ENCODE measurements at regions not wholly inside any gene's neighbourhood (a gene's known extent, or its start where the extent isn't known, plus 50 kb on each side); places are given as distances from the start of the nearest gene placed in this dataset.

DNA sequence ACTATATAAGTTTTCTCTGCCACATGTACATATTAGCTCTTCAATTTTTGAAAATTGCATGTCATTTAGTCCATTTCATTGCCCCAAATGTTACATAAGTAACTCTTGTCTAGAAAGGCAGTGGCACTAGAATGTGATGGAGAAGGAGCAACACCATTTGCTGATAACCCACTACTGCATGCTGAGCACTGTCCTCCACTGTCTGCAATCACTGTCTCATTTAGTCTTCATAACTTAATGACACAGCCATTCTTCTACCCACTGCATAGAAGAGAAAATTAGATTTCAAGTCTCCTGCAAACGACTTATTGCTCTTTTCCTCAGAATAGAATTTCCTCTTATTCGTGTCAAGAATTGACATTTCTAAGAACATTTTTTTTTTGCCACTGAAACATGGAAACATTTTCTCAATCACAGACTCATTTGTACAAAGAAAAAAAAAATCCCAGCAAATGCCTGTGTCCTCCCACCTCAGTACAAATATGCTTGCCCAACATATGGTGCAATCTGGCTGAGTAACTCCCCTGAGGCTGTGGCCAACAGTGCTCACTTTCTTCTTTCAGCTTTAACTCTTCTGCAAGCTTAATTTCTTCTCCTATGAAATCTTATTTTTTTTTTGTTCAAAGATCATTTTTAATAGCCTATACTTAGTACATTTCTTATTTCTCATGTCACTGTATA lies 768.6 kb upstream of the HS6ST1 start:
- Mint-ChIP-seq H3K36me3 (no peaks in the 10 kb centered on the region), H3K27me3 (peaks cover 0 to 3% of the 10 kb centered on the region in 2 donors), H3K9me3 (peaks cover 0 to 2% (median 0%) of the 10 kb centered on the region in 5 donors), H3K4me3 (no peak overlapping the region), H3K4me1 (no peaks in the 10 kb centered on the region), H3K27ac (no peak overlapping the region)
- Histone ChIP-seq H3K27ac (ENCODE audit: low read depth, low read length) (no peak overlapping the region), H3K9me3 (ENCODE audit: low read length) (no peaks in the 10 kb centered on the region), H3K4me3 (ENCODE audit: low read length) (no peak overlapping the region), H3K27me3 (ENCODE audit: insufficient read depth, low read length, poor library complexity, severe bottlenecking) (no peaks in the 10 kb centered on the region), H3K4me1 (ENCODE audit: insufficient read depth, low read length) (no peaks in the 10 kb centered on the region), H3K36me3 (ENCODE audit: insufficient read depth, low read length) (no peaks in the 10 kb centered on the region)
- ChIA-PET POLR2A (no interaction called here), CTCF (no interaction called here)
- no peak for DNase-seq

DNA sequence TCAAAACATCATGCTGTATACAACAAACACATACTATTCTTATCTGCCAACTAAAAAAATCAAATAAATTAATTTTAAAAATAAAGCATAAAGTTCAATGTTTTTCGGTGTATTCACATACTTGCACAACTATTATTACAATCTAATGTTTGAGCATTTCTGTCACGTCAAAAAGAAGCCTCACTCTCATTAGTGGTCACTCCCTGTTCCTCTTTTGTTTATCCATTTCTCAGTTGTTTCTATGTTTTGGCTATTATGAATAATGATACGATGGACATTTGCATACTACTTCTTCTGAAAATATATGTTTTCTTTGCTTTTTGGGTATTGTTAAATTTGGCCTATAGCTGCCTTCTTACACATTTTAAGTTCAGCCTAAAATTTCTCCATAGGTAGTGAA lies 773.0 kb upstream of the HS6ST1 start:
- Histone ChIP-seq H3K27ac (ENCODE audit: low read depth, low read length) (no peak overlapping the region), H3K4me3 (ENCODE audit: low read length) (no peak overlapping the region), H3K27me3 (ENCODE audit: insufficient read depth, low read length, poor library complexity, severe bottlenecking) (no peaks in the 10 kb centered on the region), H3K4me1 (ENCODE audit: insufficient read depth, low read length) (no peaks in the 10 kb centered on the region), H3K36me3 (ENCODE audit: insufficient read depth, low read length) (no peaks in the 10 kb centered on the region), H3K9me3 (ENCODE audit: low read length) (no peaks in the 10 kb centered on the region)
- POLR2A ChIA-PET: no interaction called here
- no peak for DNase-seq
- peaks cover 0 to 3% of the 10 kb centered on the region in 2 donors for H3K27me3 Mint-ChIP-seq
- H3K9me3 Mint-ChIP-seq: peaks cover 0 to 2% (median 0%) of the 10 kb centered on the region in 5 donors
- H3K4me1 Mint-ChIP-seq: no peaks in the 10 kb centered on the region
- H3K27ac Mint-ChIP-seq: no peak overlapping the region
- H3K36me3 Mint-ChIP-seq: no peaks in the 10 kb centered on the region
- CTCF ChIA-PET: no interaction called here
- no peak overlapping the region for H3K4me3 Mint-ChIP-seq

DNA sequence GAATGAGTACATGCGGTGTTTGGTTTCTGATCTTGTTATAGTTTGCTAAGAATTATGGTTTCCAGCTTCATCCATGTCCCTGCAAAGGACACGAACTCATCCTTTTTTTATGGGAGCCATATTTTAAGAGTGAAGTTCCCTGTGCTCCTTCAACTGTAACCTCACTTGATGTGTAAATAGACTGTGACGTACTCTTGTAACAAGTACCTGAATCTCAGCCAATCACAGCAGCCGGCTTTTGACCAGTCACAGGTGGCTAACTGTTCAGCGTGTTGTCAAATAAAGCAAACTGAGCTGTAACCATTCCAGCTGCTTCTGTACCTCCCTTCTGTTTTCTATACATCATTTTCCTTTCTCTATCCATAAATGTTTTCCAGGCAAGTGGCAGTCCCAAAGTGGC lies 774.3 kb upstream of the HS6ST1 start:
- H3K27ac Mint-ChIP-seq: no peak overlapping the region
- H3K27me3 Mint-ChIP-seq: no peaks in the 10 kb centered on the region
- POLR2A ChIA-PET: no interaction called here

GRCh38 chr2:129101186-129101585 lies 782.5 kb upstream of the HS6ST1 start:
- H3K27me3 Mint-ChIP-seq: peaks cover 0 to 4% of the 10 kb centered on the region in 2 donors
- no peaks in the 10 kb centered on the region for H3K4me1 Mint-ChIP-seq
- no peak for DNase-seq
- H3K4me3 Mint-ChIP-seq: no peak overlapping the region
- H3K27ac Mint-ChIP-seq: no peak overlapping the region
- Histone ChIP-seq H3K9me3 (ENCODE audit: low read length) (no peaks in the 10 kb centered on the region), H3K36me3 (ENCODE audit: insufficient read depth, low read length) (no peaks in the 10 kb centered on the region), H3K27me3 (ENCODE audit: insufficient read depth, low read length, poor library complexity, severe bottlenecking) (no peaks in the 10 kb centered on the region), H3K4me3 (ENCODE audit: low read length) (no peak overlapping the region), H3K4me1 (ENCODE audit: insufficient read depth, low read length) (no peaks in the 10 kb centered on the region), H3K27ac (ENCODE audit: low read depth, low read length) (no peak overlapping the region)
- no peaks in the 10 kb centered on the region for H3K36me3 Mint-ChIP-seq
- POLR2A ChIA-PET: no interaction called here
- CTCF ChIA-PET: no interaction called here
- H3K9me3 Mint-ChIP-seq: peaks cover 0 to 4% (median 0%) of the 10 kb centered on the region in 5 donors

More for the DNA sequence above, 774.3 kb upstream of the HS6ST1 start:
- CTCF ChIA-PET: no interaction called here
- Histone ChIP-seq H3K9me3 (ENCODE audit: low read length) (no peaks in the 10 kb centered on the region), H3K4me3 (ENCODE audit: low read length) (no peak overlapping the region), H3K27ac (ENCODE audit: low read depth, low read length) (no peak overlapping the region), H3K4me1 (ENCODE audit: insufficient read depth, low read length) (no peaks in the 10 kb centered on the region), H3K27me3 (ENCODE audit: insufficient read depth, low read length, poor library complexity, severe bottlenecking) (no peaks in the 10 kb centered on the region), H3K36me3 (ENCODE audit: insufficient read depth, low read length) (no peaks in the 10 kb centered on the region)
- no peak for DNase-seq
- Mint-ChIP-seq H3K4me3 (no peak overlapping the region), H3K36me3 (no peaks in the 10 kb centered on the region), H3K9me3 (peaks cover 0 to 2% (median 0%) of the 10 kb centered on the region in 5 donors), H3K4me1 (no peaks in the 10 kb centered on the region)

- Mint-ChIP-seq H3K27me3 (peaks cover 0 to 2% of the 10 kb centered on the region in 2 donors), H3K27ac (no peak overlapping the region), H3K4me1 (no peaks in the 10 kb centered on the region), H3K4me3 (no peak overlapping the region), H3K36me3 (no peaks in the 10 kb centered on the region), H3K9me3 (peaks cover 0 to 4% (median 0%) of the 10 kb centered on the region in 5 donors)
- CTCF ChIA-PET: no interaction called here
- Histone ChIP-seq H3K27me3 (ENCODE audit: insufficient read depth, low read length, poor library complexity, severe bottlenecking) (no peaks in the 10 kb centered on the region), H3K9me3 (ENCODE audit: low read length) (no peaks in the 10 kb centered on the region), H3K27ac (ENCODE audit: low read depth, low read length) (no peak overlapping the region), H3K4me1 (ENCODE audit: insufficient read depth, low read length) (no peaks in the 10 kb centered on the region), H3K4me3 (ENCODE audit: low read length) (no peak overlapping the region), H3K36me3 (ENCODE audit: insufficient read depth, low read length) (no peaks in the 10 kb centered on the region)
- POLR2A ChIA-PET: no interaction called here
- no peak for DNase-seq
These were observed 785.5 kb upstream of the HS6ST1 start for GRCh38 chr2:129103936-129104878.

GRCh38 chr2:129112181-129112580 lies 793.5 kb upstream of the HS6ST1 start:
- Histone ChIP-seq H3K4me1 (ENCODE audit: insufficient read depth, low read length) (no peaks in the 10 kb centered on the region), H3K27ac (ENCODE audit: low read depth, low read length) (no peak overlapping the region), H3K9me3 (ENCODE audit: low read length) (no peaks in the 10 kb centered on the region), H3K4me3 (ENCODE audit: low read length) (no peak overlapping the region), H3K27me3 (ENCODE audit: insufficient read depth, low read length, poor library complexity, severe bottlenecking) (no peaks in the 10 kb centered on the region), H3K36me3 (ENCODE audit: insufficient read depth, low read length) (no peaks in the 10 kb centered on the region)
- POLR2A ChIA-PET: no interaction called here
- H3K27ac Mint-ChIP-seq: no peak overlapping the region
- no peak for DNase-seq
- no peak overlapping the region for H3K4me3 Mint-ChIP-seq
- CTCF ChIA-PET: no interaction called here
- H3K27me3 Mint-ChIP-seq: no peaks in the 10 kb centered on the region
- no peaks in the 10 kb centered on the region for H3K4me1 Mint-ChIP-seq
- H3K36me3 Mint-ChIP-seq: no peaks in the 10 kb centered on the region
- H3K9me3 Mint-ChIP-seq: peaks cover 0 to 3% (median 2%) of the 10 kb centered on the region in 5 donors

DNA sequence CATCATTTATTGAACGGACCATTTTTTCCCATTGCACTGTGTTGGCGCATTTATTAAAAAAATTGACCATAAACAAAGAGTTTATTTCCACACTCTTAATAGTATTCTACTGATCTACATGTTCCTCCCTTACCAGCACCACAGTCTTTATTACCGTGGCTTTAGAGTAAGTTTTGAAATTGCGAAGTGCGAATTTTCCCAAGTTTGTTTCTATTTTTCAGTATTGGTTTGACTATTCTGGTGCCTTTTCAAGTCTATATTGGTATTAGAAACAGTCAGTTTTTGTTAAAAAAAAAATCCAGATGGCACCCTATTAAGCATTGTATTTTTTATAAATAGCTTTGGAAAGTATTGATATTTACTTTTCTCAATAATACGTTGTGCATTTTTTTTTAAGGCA lies 795.1 kb upstream of the HS6ST1 start:
- Histone ChIP-seq H3K9me3 (ENCODE audit: low read length) (no peaks in the 10 kb centered on the region), H3K27ac (ENCODE audit: low read depth, low read length) (no peak overlapping the region), H3K4me1 (ENCODE audit: insufficient read depth, low read length) (no peaks in the 10 kb centered on the region), H3K27me3 (ENCODE audit: insufficient read depth, low read length, poor library complexity, severe bottlenecking) (no peaks in the 10 kb centered on the region), H3K4me3 (ENCODE audit: low read length) (no peak overlapping the region), H3K36me3 (ENCODE audit: insufficient read depth, low read length) (no peaks in the 10 kb centered on the region)
- H3K9me3 Mint-ChIP-seq: peaks cover 0 to 3% (median 2%) of the 10 kb centered on the region in 5 donors
- H3K27me3 Mint-ChIP-seq: no peaks in the 10 kb centered on the region
- POLR2A ChIA-PET: no interaction called here
- DNase-seq: no peak
- CTCF ChIA-PET: no interaction called here
- no peak overlapping the region for H3K27ac Mint-ChIP-seq
- no peaks in the 10 kb centered on the region for H3K36me3 Mint-ChIP-seq
- H3K4me3 Mint-ChIP-seq: no peak overlapping the region
- no peaks in the 10 kb centered on the region for H3K4me1 Mint-ChIP-seq

DNA sequence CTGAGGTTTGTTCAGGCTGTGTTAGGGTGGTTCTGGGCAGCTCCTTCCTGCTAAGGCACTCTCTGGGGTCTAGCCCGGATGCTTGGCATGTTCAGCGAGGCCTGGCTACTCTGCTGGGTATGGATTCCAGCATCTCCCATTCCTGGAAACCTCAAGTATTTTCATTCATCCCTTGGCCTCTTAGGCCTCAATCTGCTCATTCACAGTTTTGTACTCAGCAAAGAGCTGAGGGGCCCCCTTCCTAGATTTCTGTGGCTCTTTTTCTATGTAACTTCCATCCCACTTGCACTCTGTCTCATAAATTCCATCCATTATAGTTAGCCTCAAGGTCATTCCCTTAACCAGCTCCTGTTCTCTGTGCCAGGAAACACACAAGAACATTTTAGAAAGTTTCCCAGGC lies 798.8 kb upstream of the HS6ST1 start:
- Histone ChIP-seq H3K9me3 (ENCODE audit: low read length) (no peaks in the 10 kb centered on the region), H3K4me3 (ENCODE audit: low read length) (no peak overlapping the region), H3K27ac (ENCODE audit: low read depth, low read length) (no peak overlapping the region), H3K27me3 (ENCODE audit: insufficient read depth, low read length, poor library complexity, severe bottlenecking) (no peaks in the 10 kb centered on the region), H3K36me3 (ENCODE audit: insufficient read depth, low read length) (no peaks in the 10 kb centered on the region), H3K4me1 (ENCODE audit: insufficient read depth, low read length) (no peaks in the 10 kb centered on the region)
- no peak for DNase-seq
- Mint-ChIP-seq H3K9me3 (peaks cover 0 to 2% (median 0%) of the 10 kb centered on the region in 5 donors), H3K27me3 (no peaks in the 10 kb centered on the region), H3K4me3 (no peak overlapping the region), H3K27ac (no peak overlapping the region), H3K36me3 (no peaks in the 10 kb centered on the region), H3K4me1 (no peaks in the 10 kb centered on the region)
- POLR2A ChIA-PET: no interaction called here
- CTCF ChIA-PET: no interaction called here
